IPS-NIHi7 (cell line): ENCODE measurements at regions not wholly inside any gene's neighbourhood (a gene's known extent, or its start where the extent isn't known, plus 50 kb on each side); places are given as distances from the start of the nearest gene placed in this dataset.
"Not testable (repeated sequence)": the region's sequence is repeated elsewhere in the genome, so short reads cannot be mapped to it uniquely, and the experiment has no call there.

Experiments used
- DNase-seq: peaks from one replicate; pipeline ENCODE4 v3.0.0; 2012; ENCODE audit warnings: mixed read lengths; ENCODE audit errors: extremely low spot score

DNA sequence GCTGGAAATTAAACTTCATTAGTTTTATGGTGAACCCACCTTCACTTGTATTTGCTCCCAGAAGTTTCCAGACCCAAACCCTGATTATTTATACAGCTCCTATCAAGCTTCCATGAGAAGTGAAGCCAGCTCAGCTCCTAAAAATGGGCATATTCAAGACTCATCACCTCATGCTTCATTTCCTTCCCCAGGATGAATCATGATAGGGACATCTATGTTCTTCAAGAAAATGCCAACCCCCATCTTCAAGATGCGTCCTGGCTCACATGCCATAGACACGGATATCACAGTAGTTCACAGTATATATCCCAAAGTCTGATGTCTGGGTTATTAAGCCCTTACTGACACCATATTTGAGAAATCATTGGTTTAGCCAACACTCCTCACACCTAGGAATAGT lies 217.6 kb downstream of the NPR3 start:
- no peak for DNase-seq

GRCh38 chr5:32931438-32931837 lies 220.3 kb downstream of the NPR3 start:
- DNase-seq, result not testable (repeated sequence)

- no peak for DNase-seq
These were observed 221.3 kb downstream of the NPR3 start for GRCh38 chr5:32932241-32932935.

- DNase-seq, result no peak
These were observed 222.6 kb downstream of the NPR3 start for GRCh38 chr5:32933692-32934091.

DNA sequence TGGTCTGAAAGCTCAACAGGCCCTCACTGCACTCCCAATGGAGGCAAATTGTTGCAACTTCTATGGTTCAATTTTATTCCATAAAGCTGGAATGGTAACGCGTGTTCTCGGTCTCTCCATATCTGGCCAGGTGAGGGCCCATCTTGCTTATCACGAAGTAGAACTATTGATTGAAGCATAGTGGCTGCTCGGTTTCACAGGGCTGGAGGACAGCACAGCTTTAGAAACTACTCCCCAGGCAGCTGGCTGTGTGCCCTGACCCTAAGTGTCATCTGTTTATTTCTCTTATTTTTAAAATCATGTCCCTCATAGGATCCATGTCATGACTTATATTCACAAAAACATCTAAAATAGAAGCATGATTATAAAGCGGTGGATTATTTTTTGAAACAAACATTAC lies 223.4 kb downstream of the NPR3 start:
- DNase-seq, result no peak

- DNase-seq, result no peak
These were observed 224.2 kb downstream of the NPR3 start for GRCh38 chr5:32935283-32935682.

DNA sequence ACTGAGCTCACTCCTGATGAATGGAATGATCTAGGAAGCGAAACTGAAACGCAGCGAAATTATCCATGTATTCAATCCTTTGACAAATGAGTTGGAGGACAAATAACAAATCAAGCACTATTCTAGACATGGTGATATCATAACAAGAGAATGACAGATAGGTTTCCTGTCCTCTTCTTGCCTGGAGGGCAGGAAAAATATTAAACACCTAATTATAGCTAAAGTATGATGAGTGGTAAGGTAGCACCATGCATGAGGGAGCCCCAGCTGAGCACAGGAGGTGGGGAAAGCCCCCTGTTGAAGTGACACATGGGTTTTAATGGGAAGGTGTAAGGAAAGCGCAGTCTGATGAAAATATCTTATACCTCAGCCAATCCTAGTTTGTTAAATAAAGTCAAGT lies 225.2 kb downstream of the NPR3 start:
- DNase-seq, result no peak

DNA sequence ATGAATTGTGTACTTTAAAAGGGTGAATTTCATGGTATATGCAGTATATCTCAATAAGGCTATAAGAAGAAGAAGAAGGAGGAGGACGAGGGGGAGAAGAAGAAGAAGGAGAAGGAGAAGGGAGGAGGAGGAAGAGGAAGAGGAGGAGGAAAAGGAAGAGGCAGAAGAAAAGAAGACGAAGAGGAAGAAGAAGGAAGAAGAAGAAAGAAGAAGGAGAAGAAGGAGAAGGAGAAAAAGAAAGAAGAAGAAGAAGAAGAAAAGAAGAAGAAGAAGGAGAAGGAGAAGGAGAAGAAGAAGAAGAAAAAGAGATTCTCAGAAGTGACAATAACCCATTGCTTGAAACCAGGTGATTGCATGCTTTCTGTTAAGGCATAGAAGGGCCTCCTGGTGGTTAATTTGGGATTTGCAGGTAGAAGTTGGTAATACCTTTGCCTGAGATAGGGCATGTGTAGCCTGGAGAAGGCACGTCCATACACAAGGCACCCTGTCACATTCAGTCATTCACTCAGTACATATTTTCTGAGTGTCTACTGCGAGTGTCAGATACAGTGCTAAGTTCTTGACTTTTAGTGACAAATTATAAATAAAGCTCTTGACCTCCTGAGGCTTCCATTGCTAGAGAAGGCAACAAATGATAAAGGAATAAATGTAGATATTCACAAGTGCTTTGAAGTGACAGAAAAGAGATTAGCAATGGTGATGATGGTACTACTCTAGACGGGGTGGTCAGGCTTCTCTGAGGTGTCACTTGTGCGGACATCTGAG lies 231.3 kb downstream of the NPR3 start:
- DNase-seq, result peak; percentile 60

DNA sequence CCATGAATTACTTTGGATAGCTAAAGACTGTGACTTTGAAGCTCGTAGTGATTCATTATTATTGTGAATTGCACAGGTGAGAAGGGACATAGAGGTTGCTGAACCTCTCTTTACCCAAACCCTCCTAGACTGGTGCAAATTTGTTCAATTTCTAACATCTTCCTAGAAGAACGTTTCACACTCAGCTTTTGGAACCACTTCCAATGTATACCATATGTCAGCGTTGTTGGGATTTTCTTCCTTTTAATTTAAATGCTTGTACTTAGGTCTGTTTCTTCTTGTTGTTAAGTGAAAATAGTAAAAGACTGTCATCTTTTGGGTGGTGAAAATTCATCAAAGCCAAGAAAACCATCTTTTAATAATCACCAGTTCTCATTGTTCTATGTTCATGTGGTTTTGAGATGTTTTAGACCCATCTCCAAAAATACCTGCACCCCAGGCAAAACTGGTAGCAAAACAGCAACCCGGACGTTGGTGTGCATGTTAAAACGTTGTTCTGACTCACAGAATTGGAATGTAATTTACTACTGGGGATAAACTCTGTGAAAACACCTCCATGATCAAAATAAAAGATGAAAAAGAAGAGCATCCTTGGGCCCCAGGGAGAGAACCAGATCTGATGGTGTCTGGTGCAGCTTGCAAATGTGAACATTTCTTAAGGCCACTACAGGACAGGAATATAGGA lies 238.3 kb downstream of the NPR3 start:
- DNase-seq, result no peak

GRCh38 chr5:32951003-32951402 lies 239.9 kb downstream of the NPR3 start:
- no peak for DNase-seq

DNA sequence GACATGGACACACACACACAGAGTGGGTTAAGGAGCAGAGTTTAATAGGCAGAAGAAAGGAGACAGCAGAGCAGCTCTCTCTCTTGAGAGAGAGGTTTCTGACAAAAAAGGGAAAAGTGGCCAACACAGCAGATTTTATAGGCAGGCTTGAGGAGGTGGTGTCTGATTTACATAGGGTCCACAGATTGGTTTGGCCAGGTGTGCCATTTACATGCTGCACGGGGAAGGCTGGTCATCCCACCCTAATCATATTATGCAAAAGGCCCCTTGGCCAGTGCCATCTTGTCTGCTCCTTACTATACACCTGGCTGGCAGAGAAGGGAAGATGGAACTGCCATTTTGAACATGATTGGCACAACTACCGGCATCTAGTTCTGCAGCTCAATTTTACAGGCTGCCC lies 240.8 kb downstream of the NPR3 start:
- DNase-seq, result no peak

DNA sequence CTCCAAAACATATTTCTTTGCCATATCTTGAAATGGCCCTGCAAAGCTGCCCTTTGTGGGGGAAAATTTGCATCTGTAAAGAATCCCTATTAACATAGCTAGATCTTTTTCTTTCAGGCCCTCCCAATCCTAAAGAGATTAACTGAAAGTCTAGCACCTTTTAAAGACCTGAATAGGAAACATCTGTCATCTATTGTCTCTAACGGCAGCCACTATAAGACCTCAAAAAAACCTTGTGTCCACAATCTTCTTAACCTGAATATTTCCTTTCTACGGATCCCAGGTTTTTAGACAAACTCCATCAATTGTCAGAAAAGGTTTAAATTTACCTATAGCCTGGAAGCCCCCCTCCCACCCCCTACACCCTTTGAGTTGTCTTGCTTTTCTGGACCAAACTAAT lies 241.3 kb downstream of the NPR3 start:
- not testable (repeated sequence) for DNase-seq

DNA sequence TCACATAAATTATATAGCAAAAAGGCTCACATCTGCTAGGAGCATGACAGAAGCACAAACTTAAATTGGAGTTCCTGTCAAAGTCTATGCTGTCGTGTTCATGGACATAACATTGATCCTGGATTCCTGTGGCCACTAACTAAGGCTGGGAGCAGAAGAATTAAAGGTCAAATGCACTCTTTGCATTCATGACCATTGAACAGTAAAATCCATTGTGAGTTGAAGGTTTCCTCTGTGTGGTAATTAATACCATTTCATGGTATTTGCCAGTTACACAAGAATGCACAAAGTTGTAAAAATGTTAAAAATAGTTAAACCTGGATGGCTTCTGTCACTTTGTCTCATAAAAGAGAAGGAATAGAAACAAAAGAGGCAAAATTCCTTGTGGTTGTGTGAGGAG lies 242.6 kb downstream of the NPR3 start:
- DNase-seq, result no peak

- no peak for DNase-seq
These were observed 244.7 kb downstream of the NPR3 start for GRCh38 chr5:32955814-32956213.

DNA sequence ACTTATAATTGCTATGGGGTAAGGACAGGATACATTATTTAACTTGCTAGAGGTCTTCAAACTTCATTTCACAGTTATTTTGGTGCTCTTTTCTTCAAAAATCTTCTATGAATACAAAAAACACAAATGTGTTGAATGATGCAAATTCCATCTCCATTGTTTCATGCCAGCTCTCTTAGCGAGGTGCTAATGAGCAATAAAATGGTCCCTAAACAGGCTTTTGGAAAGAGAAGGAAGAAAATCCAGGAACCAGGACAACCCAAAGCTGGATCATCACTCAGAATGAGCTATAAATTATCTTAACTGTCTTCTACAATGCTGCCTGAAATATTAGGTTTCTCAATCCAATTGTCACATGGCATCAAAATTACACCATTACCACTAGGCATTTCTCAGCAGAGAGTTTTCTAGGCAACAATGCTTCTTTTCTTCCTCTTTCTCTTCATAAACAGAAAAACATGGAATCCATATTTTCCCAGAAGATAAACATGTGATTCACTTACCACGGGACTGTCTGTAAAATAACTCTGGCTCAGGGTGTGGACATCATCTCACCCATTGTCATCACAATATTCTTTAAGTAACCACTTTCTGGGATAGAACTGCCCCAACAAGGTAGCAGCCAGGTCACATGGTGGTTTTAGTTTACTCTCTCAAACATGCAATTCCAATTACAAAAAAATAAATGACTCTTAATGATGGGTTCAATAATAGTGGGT lies 249.4 kb downstream of the NPR3 start:
- no peak for DNase-seq

GRCh38 chr5:32961059-32961415 lies 249.9 kb downstream of the NPR3 start:
- no peak for DNase-seq

DNA sequence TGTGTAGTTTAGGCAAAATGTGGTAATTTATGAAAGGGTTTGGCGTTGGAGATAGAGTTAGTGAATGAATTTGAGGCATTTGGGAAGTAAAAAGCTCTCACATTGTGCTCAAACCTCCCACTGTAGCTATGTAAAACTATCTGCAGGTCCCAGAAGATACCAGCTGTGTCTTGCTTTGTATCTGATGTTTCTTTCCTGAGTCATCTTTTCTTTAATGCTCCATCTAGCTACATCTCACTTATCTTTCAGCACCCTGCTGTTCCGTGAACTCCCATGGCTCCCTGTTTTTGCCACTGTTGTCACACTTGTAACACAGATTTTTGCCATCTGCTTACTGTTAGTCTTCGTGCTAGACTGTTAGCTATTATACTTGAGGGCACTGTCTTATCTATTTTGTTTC lies 253.1 kb downstream of the NPR3 start:
- DNase-seq, result peak; percentile 26

DNA sequence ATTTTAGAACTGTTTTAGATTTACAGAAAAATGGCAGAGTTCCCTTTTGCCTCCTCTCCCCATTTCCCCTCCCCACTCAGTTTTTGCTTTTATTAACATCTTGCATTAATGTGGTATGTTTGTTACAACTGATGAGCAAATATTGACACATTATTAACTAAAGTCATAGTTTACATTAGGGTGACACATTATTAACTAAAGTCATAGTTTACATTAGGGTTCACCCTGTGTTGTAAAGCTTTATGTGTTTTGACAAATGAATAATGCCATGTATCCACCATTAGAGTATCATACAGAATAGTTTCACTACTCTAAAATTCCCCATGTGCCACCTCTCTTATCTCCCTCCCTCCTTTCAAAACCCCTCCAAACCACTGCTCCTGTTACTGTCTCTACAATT lies 262.5 kb downstream of the NPR3 start:
- DNase-seq, result no peak

GRCh38 chr5:32975656-32976375 lies 264.7 kb downstream of the NPR3 start:
- DNase-seq, result no peak

DNA sequence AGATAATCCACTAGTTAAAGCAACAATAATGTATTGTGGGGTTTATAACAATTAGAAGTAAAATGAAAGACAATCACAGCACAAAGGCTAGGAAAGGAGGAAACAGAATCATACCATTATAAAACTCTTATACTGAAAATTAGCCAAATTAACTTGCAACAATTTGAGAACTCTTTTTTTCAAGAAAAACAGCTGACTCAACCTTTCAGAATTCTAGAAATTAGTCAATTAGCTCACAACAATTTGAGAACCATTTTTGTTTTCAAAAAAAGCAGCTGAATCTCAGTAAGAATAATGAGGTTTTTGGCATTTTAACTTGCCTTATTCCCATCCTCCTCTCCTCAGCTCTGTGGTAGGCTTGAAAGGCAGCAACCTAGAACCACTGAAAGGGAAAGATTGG lies 269.9 kb downstream of the NPR3 start:
- DNase-seq, result no peak

DNA sequence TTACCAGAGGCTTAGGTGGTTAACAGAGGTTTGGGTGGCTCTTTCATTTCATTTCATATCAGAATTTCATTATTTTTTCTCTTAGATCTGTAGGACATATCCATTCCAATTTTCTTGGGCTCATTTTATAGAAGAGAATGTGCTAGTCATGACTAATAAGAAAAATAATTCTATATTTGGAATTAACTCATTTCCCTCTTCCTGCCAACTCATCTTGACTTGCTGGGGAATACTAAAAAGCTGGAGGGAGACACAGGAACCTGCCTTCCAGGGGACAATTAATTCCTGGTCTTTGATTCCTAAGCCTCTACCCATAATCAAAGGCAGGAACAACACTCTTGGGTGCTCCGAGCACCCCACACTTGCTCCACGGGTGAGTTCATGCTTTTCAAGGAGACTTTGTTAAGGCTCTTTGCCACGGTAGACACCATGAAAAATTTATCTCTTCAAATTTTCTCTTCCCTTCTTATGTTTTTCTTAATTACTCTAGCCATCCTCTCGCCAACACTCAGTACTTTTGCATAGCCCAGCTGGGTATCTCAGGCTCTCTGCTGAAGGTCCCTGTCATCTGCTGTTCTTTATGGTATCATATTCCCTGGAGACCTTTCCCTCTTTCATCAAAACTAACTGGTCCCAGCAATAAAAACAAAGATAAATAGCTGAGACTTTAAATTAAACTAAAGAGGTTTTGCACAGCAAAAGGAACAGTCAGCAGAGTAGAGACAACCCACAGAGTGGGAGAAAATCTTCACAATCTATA lies 273.9 kb downstream of the NPR3 start:
- DNase-seq, result no peak
